CD4-positive, alpha-beta T cell (primary cell): ENCODE measurements at regions not wholly inside any gene's neighbourhood (a gene's known extent, or its start where the extent isn't known, plus 50 kb on each side); places are given as distances from the start of the nearest gene placed in this dataset.

Experiments
- ATAC-seq: fragments of 200-7000 bp; cut with Tn5 transposase; one replicate; pipeline ENCODE4 v1.10.0; 2022; ENCODE audit warnings: mild to moderate bottlenecking; ENCODE audit not compliant: poor library complexity
- CTCF ChIA-PET: fragments of 350-600 bp; sonication (Branson Sonifier 250); formaldehyde crosslinking; loops from one replicate; lab custom pipeline; 2021; ENCODE audit warnings: antibody characterized with exemption, inconsistent platforms; lab: Charles Lee
- POLR2A ChIA-PET: fragments of 350-600 bp; sonication (Branson Sonifier 250); formaldehyde crosslinking; loops from one replicate; lab custom pipeline; 2021; ENCODE audit warnings: antibody characterized with exemption, inconsistent platforms; lab: Charles Lee
- DNase-seq, 14 experiments: peaks; one replicate each; pipeline ENCODE4 v3.0.0-alpha.2; 2013 to 2020; ENCODE audit warnings: mixed read lengths in 2 of 14
- H3K27ac ChIP-seq, 2 donors: one replicate each; pipeline versions ENCODE4 v1.5.1 to v1.7.0; 2013; ENCODE audit warnings: low read length in 2 of 2, low read depth in 1 of 2, mild to moderate bottlenecking in 1 of 2
- H3K27me3 ChIP-seq, 2 experiments: 1 replicate in 1 of 2; 2 replicates in 1 of 2; pipeline versions ENCODE4 v1.6.1 to v1.7.0; 2013; ENCODE audit warnings: low read length in 2 of 2, control low read depth in 1 of 2, mild to moderate bottlenecking in 1 of 2, moderate library complexity in 1 of 2; ENCODE audit not compliant: insufficient read depth in 2 of 2, control insufficient read depth in 1 of 2
- H3K36me3 ChIP-seq: one replicate; pipeline ENCODE4 v1.6.1; 2013; ENCODE audit warnings: low read length, control low read depth; ENCODE audit not compliant: insufficient read depth
- H3K4me1 ChIP-seq: one replicate; pipeline ENCODE4 v1.6.1; 2013; ENCODE audit warnings: low read length, control low read depth; ENCODE audit not compliant: insufficient read depth
- H3K4me3 ChIP-seq: one replicate; pipeline ENCODE4 v1.5.1; 2013; ENCODE audit warnings: mild to moderate bottlenecking, low read length, moderate library complexity
- H3K9me3 ChIP-seq, 2 experiments: 1 replicate in 1 of 2; 2 replicates in 1 of 2; pipeline versions ENCODE4 v1.6.1 to v1.7.0; 2013; ENCODE audit warnings: low read length in 2 of 2, mild to moderate bottlenecking in 2 of 2, control low read depth in 1 of 2, moderate library complexity in 1 of 2; ENCODE audit not compliant: control insufficient read depth in 1 of 2, insufficient read depth in 1 of 2
- H3K27ac Mint-ChIP-seq: one replicate; pipeline ENCODE4 v1.8.0; 2020; ENCODE audit warnings: mixed read lengths
- H3K27me3 Mint-ChIP-seq: one replicate; pipeline ENCODE4 v1.8.0; 2021; ENCODE audit warnings: mixed read lengths
- H3K36me3 Mint-ChIP-seq: one replicate; pipeline ENCODE4 v1.8.0; 2021; ENCODE audit warnings: low read depth, mixed read lengths
- H3K4me1 Mint-ChIP-seq: one replicate; pipeline ENCODE4 v1.8.0; 2021; ENCODE audit warnings: low read depth, mixed read lengths
- H3K4me3 Mint-ChIP-seq: one replicate; pipeline ENCODE4 v1.8.0; 2020; ENCODE audit warnings: mild to moderate bottlenecking, mixed read lengths
- H3K9me3 Mint-ChIP-seq: one replicate; pipeline ENCODE4 v1.8.0; 2020; ENCODE audit warnings: mixed read lengths
- intact Hi-C, 2 experiments: fragments of 100-400 bp; cut with DNase I in 1 of 2; cut with micrococcal nuclease in 1 of 2; formaldehyde crosslinking; loops; one replicate each; pipeline versions ENCODE4 v1.15.1 to v1.9.0; 2023 to 2025; cut with DNase I, micrococcal nuclease
- TF ChIP-seq, protein P1 (sequence below): fragments of 200-600 bp; IDR thresholded peaks from one replicate; pipeline ENCODE4 v1.8.0; 2022; ENCODE audit warnings: antibody characterized with exemption, mild to moderate bottlenecking

DNA sequence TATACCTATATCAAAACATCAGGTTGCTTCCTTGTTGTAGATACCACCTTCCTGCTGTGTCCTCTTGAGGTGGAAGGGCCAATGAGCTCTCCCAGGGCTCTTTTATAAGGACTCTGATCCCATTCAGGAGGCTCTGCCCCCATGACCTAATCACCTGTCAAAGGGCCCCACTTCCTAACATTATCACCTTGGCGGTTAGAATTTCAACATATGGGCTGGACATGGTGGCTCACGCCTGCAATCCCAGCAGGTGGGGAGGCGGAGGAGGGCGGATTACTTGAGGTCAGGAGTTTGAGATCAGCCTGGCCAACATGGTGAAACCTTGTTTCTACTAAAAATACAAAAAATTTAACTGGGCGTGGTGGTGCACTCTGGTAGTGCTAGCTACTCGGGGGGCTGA, 86.4 kb downstream of the HAPSTR1 start:
- H3K27ac ChIP-seq = no peak overlapping the region
- TF ChIP-seq, protein P1, sequence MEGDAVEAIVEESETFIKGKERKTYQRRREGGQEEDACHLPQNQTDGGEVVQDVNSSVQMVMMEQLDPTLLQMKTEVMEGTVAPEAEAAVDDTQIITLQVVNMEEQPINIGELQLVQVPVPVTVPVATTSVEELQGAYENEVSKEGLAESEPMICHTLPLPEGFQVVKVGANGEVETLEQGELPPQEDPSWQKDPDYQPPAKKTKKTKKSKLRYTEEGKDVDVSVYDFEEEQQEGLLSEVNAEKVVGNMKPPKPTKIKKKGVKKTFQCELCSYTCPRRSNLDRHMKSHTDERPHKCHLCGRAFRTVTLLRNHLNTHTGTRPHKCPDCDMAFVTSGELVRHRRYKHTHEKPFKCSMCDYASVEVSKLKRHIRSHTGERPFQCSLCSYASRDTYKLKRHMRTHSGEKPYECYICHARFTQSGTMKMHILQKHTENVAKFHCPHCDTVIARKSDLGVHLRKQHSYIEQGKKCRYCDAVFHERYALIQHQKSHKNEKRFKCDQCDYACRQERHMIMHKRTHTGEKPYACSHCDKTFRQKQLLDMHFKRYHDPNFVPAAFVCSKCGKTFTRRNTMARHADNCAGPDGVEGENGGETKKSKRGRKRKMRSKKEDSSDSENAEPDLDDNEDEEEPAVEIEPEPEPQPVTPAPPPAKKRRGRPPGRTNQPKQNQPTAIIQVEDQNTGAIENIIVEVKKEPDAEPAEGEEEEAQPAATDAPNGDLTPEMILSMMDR = no peak
- H3K36me3 Mint-ChIP-seq = no peaks in the 10 kb centered on the region
- H3K9me3 ChIP-seq = no peaks in the 10 kb centered on the region
- DNase-seq (no peak), ATAC-seq (no peak)
- H3K4me1 ChIP-seq = no peaks in the 10 kb centered on the region
- H3K27ac Mint-ChIP-seq = no peak overlapping the region
- H3K36me3 ChIP-seq = no peaks in the 10 kb centered on the region
- ChIA-PET POLR2A (no interaction called here), CTCF (no interaction called here)
- intact Hi-C loops = no loop called here
- H3K4me1 Mint-ChIP-seq = no peaks in the 10 kb centered on the region
- H3K27me3 Mint-ChIP-seq = peaks cover 40% of the 10 kb centered on the region
- no peaks in the 10 kb centered on the region for H3K27me3 ChIP-seq
- no peak overlapping the region for H3K4me3 ChIP-seq
- H3K4me3 Mint-ChIP-seq = no peak overlapping the region
- peaks cover 7% of the 10 kb centered on the region for H3K9me3 Mint-ChIP-seq

DNA sequence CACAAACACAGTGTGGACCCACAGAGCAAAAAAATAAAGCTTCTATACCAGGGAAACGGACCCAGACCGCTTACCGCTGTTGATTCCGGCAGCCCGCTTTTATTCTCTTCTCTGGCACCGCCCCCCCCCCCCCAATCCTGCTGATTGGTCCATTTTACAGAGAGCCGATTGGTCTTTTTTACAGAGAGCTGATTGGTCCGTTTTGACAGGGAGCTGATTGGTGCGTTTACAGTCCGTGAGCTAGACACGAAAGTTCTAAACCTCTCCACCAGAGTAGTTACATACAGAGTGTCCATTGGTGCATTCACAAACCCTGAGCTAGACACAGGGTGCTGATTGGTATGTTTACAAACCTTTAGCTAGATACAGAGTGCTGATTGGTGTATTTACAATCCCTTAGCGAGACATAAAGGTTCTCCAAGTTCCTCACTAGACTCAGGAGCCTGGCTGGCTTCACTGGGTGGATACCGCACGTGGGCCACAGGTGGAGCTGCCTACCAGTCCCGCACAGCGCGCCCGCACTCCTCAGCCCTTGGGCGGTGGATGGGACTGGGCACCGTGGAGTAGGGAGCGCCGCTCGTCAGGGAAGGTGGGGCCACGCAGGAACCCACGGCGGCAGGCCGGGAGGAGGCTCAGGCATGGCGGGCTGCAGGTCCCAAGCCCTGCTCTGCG, 92.4 kb downstream of the HAPSTR1 start:
- Histone ChIP-seq H3K36me3 (no peaks in the 10 kb centered on the region), H3K4me3 (no peak overlapping the region), H3K27ac (no peak overlapping the region), H3K4me1 (no peaks in the 10 kb centered on the region), H3K27me3 (no peaks in the 10 kb centered on the region), H3K9me3 (peaks cover 0 to 7% of the 10 kb centered on the region in 2 experiments)
- intact Hi-C loops = no loop called here
- H3K27ac Mint-ChIP-seq = no peak overlapping the region
- ChIA-PET CTCF (interaction anchor here (0.6 kb wide), 1 partner anchor 36 kb away, joined by 3 read pairs; no protein-coding TSS in a partner anchor), POLR2A (no interaction called here)
- H3K4me3 Mint-ChIP-seq = no peak overlapping the region
- H3K36me3 Mint-ChIP-seq = no peaks in the 10 kb centered on the region
- TF ChIP-seq, protein P1 = no peak
- no peak for ATAC-seq
- H3K9me3 Mint-ChIP-seq = no peaks in the 10 kb centered on the region
- H3K4me1 Mint-ChIP-seq = no peaks in the 10 kb centered on the region
- H3K27me3 Mint-ChIP-seq = peaks cover 30% of the 10 kb centered on the region
- DNase-seq = no peak

DNA sequence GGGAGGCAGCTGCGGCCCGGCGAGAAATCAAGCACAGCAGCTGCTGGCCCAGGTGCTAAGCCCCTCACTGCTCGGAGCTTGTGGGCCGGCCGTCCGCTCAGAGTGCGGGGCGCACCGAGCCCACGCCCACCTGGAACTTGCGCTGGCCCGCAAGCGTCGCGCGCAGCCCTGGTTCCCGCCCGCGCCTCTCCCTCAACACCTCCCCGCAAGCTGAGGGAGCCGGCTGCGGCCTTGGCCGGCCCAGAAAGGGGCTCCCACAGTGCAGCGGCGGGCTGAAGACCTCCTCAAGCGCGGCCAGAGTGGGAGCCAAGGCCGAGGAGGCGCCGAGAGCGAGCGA, 92.9 kb downstream of the HAPSTR1 start:
- no peak for ATAC-seq
- H3K27me3 ChIP-seq = no peaks in the 10 kb centered on the region
- Mint-ChIP-seq H3K36me3 (no peaks in the 10 kb centered on the region), H3K9me3 (no peaks in the 10 kb centered on the region), H3K4me1 (no peaks in the 10 kb centered on the region), H3K27me3 (peaks cover 25% of the 10 kb centered on the region), H3K27ac (no peak overlapping the region), H3K4me3 (no peak overlapping the region)
- no peaks in the 10 kb centered on the region for H3K36me3 ChIP-seq
- ChIA-PET CTCF (interaction anchor here (0.6 kb wide), 1 partner anchor 36 kb away, joined by 3 read pairs; no protein-coding TSS in a partner anchor), POLR2A (no interaction called here)
- intact Hi-C loops = no loop called here
- DNase-seq = no peak
- TF ChIP-seq, protein P1 = no peak
- no peak overlapping the region for H3K4me3 ChIP-seq
- H3K9me3 ChIP-seq = peaks cover 0 to 7% of the 10 kb centered on the region in 2 experiments
- no peaks in the 10 kb centered on the region for H3K4me1 ChIP-seq
- no peak overlapping the region for H3K27ac ChIP-seq
